NCI-H446 (cell line): ENCODE measurements at regions not wholly inside any gene's neighbourhood (a gene's known extent, or its start where the extent isn't known, plus 50 kb on each side); places are given as distances from the start of the nearest gene placed in this dataset.

Source experiments
- DNase-seq, 2 experiments: peaks; one replicate each; lab custom pipeline; 2025; lab: John Stamatoyannopoulos, UW

DNA sequence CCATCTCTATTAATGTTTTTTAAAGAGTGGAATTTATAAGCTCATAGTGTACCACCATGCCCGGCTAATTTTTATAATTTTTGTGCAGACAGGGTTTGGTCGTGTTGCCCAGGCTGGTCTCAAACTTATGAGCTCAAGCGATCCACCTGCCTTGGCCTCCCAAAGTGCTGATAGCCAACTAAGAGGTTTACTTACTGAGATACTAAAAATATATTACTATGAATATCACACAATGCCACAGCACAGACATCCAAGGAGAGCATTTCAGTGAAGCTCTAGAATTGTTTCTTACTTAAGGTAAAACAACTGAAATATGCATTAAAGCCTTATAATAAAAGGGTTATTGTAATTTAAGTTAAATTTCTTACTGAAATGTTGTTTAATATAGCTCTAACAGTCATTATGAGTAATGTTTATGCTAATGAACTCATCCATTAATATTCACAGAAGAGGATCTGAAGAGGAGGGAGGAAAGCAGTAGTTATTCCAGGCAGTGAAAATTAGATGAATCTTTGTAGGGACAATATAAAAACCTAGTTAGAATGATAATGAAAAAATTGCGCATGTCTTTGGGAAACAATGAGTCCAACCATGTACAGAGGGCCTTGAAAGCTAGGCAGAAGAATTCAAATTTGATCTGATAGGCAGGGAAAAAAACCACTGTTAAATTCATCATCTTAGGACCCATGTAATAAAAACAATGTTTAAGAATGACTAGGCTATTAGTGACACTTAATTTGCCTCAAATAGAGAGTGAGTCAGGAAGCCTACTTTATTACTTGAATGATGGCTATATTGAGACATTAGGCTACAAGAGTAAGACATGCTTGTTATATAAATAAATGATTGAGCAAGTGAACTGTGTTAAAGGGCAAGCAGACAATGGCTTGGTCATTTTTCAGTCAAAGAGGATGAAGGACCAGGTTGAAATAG, 99.2 kb downstream of the SLC41A2 start:
- peak in 1 of 2 experiments; percentile 6 for DNase-seq

DNA sequence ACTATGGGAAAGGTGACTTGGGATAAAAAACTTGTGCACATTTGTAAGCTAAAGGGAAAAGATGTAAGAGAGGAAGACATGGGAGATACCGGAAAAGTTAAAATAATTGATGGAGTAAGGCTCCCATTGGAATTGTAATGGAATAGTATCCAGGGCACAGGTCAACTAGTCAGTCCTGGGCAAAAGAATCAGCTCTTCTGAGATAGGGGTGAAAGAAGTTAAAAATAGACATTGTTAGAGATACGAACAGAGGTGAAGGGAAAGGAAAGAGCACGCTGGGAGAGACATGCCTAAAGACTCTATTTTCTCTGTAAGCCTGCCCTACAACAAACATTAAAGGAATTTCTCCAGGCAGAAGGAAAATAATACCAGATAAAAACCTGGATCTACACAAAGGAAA, 101.6 kb downstream of the SLC41A2 start:
- DNase-seq = no peak

DNA sequence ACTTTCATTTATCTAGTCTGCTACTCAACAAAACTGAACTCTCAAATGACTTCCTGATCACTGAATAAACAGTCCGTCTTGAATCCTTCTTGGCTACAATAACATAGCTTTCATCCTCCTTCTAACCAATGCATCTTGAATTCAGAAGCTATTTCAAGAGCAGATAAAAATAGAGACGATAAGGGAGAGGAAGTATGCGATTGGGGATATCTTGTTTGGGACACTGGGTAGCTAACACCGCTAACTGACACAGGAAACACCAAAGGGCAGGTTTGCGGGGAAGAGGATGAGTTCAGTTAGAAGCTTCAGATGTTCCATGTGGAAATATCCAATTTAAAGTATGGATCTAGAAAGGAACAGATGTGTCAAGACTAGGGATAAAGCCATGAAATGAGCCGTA, 102.5 kb downstream of the SLC41A2 start:
- DNase-seq = no peak

DNA sequence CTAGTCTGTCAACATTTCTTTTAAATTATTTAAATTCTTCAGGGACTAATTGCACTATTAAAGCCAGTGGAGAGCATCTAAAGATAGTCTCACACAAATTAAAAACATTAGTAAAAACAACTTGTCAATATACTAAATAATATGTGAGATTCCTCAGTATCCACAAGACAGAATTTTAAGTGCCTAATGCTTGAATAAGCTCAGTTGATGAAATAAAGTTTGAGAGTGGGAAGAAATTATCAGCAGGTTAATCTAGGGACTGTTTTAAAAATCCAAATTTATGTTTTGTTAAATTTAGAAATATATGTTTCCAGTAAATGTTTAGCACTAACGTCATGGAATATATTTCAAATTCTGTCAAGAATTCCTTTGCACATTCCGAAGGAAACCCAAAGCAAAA, 105.2 kb downstream of the SLC41A2 start:
- DNase-seq = no peak

DNA sequence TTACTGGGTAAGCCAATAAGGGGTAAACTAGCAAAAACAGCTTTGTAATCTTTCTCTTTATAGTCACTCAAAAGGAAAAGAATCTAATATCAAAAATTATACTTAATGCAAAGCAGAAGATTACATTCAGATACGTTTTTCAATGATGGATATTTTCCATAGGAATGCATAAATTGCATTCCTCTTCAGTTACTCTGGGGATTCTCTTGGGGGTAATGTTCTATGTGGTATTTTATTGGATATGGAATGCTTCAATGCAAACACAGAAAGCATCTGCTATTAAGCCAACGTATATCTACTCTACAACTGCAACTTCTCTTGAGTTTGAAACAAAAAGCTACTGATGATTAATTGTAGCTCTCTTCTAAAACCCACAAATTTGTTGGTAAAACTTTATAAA, 106.0 kb downstream of the SLC41A2 start:
- no peak for DNase-seq

DNA sequence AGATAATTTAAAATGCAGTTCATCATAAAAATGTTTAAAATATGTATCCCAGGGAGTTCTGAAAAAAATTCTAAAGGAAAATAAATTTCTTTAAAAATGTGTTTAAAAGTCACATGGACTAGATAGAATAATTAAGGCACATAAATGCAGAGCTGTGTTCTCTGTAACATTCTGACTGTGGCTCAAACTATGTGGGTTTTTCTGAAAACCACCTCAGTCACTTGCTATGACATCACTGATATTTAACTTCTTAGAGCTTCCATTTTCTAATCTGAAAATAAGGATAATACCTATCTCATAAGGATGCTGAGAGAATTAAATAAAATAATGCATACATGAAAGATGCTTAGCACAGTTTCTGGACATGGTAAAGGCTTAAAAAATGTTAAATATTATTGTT, 107.3 kb downstream of the SLC41A2 start:
- DNase-seq = no peak

DNA sequence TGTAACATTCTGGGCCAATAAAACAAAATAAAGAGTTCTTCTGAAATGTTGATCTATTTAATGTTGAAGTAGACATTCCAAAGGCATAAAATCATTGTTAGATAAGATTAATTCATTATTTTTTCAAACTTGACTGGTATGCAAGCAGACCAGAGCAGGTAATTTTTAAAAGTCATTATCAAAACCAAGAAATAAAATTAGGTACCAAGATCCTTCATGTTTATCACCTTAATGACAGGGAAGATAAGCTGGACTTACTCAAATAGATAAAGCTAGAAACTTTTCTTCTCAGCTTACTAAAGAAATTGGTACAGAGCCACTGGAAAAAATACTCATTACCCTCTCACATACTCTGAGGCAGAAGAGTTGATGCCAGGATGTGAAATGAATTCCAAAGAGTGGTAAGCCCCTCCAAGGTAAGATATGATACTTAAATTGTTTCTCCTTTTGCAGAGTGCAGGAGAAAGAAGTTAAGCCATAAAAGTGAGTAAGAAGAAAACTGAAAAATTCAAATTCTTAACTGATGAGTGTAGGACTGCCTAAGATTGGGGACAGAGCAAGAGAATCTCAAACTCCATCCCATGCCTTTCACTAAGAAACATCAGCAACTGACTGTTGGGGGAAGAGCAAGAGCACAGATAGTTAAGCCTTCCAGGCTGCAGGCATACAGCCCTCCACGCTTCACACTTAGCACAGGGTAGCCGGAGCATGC, 111.9 kb downstream of the SLC41A2 start:
- no peak for DNase-seq

DNA sequence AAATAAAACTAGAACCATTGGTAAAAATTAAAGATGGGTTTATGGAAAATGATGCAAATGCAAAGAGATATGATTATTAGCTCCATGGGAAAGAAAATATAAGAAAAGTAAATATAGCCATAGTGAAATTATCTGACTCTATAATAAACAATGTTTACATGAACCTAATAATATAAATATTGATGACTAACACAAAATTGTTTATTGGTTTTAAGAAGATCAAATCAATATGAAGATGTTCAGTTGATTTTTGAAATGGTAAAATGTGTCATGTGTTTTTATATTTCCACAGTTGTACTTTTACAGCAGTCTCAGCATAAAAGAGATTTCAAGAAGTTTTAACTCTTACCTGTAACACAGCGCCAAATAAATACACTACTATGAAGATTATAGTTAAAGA, 114.0 kb downstream of the SLC41A2 start:
- DNase-seq = no peak

DNA sequence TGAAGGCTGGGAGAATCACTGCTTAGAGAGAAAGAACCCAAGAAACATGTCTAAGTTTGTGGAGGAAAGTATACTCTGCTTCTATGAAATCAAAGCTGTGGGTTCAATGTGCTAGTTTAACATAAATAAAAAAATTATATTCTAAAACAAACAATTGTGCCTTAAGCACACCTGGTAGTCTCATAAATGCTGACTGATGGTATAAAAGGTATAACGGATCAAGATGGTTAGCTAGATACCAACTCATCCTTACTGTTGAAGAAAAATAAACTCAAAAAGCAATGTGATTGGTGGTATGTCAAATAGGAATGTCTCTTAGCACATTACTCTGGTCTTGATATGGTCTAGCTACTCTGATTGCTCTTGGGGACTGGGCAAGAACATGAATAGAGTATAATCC, 117.8 kb downstream of the SLC41A2 start:
- DNase-seq = no peak

DNA sequence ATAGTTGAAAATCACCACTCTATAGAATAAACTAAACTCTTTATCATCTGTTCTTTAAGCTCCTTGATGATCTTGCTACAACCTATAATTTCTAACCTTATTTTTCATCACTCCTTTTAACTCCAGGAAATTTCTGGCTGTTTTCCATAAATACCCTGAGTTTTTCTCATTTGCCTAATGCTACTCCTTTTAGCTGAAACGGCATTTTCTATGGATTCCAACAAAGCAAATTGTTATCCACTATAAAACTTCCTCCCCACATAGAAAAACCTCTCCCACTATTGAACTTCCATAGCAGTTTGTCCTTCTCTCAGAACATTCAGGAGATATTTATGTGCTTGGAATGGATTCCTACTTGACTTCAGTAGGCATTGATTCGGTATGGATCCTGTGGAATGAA, 122.8 kb downstream of the SLC41A2 start:
- DNase-seq = no peak

DNA sequence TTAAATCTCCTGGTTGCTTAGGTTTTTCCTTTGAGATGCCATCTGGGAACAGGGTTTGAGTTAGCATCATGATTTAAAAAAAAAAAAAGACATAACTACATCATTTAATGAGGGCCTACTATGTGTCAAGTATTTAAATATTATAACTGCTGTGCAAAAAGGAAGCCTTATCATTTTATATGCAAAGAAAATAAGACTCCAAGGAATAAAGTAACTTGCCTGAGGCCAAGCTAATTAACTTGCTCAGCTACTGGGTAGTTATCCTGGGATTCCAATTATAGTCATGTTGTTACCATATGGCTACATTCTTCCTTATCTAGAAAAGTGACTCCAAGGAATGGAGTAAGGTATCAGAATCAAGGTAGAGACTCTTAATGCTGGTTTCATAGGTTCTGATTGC, 123.5 kb downstream of the SLC41A2 start:
- no peak for DNase-seq

DNA sequence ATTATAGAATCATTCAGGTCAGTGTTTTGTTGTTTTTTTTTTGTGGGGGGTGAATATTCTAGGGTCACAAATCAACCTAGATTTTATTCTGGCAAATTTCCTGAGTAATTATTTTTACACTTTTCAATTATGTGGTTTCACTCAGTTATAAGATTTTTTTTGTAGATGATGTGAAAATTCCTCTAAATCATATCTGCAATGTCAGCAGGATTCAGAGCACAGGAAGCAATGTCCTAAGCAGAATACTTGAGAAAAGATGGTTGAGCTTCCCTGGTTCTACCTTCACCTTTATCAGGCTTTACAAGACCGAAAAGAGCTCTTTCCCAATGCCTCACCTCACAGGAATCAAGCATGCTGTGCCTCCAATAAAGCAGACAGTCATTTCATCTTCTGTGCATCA, 124.3 kb downstream of the SLC41A2 start:
- no peak for DNase-seq

DNA sequence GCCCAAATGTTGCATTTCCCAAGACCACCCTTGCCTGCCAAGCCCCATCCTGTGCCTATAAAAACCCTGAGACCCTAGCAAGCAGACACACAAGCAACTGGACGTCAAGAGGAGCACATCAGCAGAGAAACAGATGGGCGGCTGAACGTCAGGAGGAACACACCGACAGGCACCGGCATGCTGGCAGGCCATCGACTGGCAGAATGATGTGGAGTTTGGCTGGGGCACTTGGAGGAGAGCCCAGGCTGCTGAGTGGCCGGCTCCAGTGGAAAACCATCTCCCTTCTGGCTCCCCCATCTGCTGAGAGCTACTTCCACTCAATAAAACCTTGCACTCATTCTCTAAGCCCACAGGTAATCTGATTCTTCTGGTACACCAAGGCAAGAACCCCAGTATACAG, 130.1 kb downstream of the SLC41A2 start:
- peak; percentile 80 to 94 for DNase-seq

DNA sequence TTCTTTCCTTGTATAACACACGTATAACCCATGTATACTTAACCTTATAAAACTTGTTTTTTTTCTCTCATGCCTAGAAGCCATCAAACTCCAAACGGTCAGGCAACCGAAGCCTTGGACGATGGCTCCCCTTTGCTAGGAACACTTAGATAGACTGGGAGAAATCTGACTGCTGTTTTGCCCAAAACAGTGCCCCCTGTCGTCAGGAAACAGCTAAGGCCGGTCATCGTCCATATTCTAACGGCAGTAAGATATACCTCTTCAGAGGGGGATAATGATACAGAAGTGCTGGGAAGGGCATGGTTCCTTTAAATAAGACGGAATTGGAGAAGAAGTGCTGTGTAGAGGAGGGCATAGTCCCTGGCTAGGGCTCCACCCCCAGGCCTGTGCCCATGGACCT, 130.5 kb downstream of the SLC41A2 start:
- no peak for DNase-seq

DNA sequence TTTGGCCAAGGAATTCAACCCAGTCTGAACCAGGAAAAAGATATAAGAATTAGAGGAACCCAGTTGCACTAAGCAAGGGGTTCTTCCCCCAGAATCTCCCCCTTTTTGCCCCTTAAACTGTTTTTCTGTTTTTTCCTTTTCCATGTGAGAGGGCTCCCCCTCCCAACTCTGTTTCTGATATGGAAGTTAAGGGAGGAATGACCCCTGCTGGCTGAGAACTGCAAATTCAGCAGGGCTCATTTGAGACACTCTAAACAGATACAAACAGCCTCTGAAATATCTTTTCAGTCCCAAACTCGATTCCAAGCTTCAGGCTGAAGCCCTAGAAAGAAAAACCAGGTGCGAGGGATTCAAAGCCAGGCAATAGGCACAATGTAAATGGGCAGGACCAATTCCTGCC, 132.7 kb downstream of the SLC41A2 start:
- no peak for DNase-seq

DNA sequence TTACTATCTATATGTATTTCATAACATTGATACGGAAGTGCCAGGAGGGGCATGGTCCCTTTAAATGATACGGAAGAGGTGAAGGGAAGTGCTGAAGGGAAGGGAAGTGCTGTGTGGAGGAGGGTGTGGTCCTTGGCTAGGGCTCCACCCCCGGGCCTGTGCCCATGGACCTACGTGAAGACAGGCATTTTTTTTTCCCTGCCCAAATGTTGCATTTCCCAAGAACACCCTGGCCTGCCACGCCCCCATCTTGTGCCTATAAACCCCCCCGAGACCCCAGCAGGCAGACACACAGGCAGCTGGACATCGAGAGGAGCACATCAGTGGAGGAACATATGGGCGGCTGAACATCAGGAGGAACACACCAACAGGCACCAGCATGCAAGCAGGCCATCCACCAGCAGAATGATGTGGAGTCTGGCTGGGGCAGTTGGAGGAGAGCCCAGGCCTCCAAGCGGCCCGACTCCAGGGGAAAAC, 134.1 kb downstream of the SLC41A2 start:
- peak; percentile 86 to 97 for DNase-seq

DNA sequence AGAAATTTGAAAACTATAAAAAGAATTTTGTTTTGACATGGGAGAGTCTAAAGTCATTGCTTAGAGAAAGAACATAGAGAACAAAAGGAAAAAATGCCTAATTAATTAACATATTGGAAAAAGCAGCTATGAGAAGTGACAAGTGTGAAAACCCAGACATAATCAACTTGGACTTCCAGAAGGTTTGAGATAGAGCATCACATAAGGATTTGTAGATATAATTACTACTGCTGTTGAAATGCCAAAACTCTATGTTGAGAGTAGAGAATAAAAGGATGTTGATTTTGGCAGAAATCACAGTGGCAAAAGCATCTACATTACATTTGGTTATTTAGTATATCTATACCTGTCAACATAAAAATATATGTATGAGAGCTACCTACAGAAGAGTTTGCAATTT, 135.1 kb downstream of the SLC41A2 start:
- no peak for DNase-seq

DNA sequence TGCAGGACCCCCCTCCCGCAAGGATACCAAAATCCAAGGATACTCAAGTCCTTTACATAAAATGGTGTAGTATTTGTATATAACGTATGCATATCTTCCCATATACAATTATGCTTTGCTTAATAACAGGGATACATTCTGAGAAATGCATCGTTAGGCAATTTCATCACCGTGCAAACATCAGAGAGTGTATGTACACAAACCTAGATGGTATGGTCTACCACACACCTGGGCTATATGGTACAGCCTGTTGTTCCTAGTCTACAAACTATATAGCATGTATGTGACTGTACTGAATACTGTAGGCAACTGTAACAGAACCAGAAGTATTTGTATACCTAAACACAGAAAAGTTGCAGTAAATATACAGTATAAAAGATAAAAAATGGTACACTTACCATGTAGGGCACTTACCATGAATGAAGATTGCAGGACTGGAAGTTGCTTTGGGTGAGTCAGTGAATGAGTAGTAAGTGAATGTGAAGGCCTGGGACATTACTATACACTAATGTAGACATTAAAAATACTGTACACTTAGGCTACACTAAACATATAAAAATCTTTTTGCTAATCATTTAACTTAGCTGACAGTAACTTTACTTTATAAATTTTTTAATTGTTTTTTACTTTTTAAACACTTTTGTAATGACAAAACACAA, 141.1 kb downstream of the SLC41A2 start:
- no peak for DNase-seq

DNA sequence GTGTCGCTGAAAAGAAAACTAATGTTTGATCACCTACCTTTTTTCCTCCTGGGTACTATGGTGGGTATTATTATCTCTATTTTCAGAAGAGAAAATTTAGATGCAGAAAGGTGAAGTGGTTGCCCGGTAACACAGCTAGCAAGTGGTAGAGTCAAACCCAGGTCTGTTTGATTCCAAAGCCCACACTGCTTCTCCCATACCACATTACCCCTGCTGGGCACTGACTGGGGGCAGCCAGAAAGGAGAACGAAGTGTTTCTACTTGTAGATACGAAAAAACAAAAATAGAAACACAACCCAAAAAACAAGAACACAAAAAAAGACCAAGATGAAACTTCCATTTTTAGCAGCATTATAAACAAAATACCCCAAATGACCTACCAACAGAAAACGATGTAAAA, 142.2 kb downstream of the SLC41A2 start:
- DNase-seq = no peak

DNA sequence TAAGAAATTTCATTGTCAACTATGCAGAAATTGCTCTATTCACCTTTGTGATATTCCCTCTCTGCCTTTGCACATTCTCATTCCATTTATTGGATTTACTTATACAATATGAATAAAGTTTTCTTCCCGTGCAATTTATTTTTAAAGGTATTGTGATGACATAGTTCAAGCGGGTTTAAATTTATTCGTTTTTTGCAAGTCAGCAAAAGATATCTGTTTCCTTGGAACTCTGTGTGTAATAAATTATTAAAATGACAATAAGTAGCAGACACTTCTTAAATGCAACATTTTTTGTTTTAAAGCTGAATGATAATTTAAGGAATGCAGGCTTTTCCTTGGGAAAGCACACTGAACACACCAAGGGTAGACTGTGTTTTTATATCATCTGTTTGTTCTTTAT, 143.1 kb downstream of the SLC41A2 start:
- no peak for DNase-seq
